ENCODE measurements at regions not wholly inside any gene's neighbourhood (a gene's known extent, or its start where the extent isn't known, plus 50 kb on each side); places are given as distances from the start of the nearest gene placed in this dataset.
"Not testable (repeated sequence)": the region's sequence is repeated elsewhere in the genome, so short reads cannot be mapped to it uniquely, and the experiment has no call there.

- Histone ChIP-seq H3F3A (ENCODE audit: insufficient read depth, low read length) (no peaks in the 10 kb centered on the region), H3K4me3 (ENCODE audit: low read length) (no peak overlapping the region), H3K36me3 (replicated peaks; ENCODE audit: insufficient read depth, low read length) (no peaks in the 10 kb centered on the region), H3K4me2 (ENCODE audit: low read depth, low read length) (no peak overlapping the region), H3K27ac (ENCODE audit: low read length) (no peak overlapping the region), H3K27me3 (replicated peaks; ENCODE audit: insufficient read depth, low read length) (no peaks in the 10 kb centered on the region), H3K9ac (ENCODE audit: low read length) (no peak overlapping the region), H3K9me3 (replicated peaks; ENCODE audit: insufficient read depth, low read length) (no peaks in the 10 kb centered on the region), H3K79me2 (ENCODE audit: low read length) (no peaks in the 10 kb centered on the region), H3K9me2 (replicated peaks; ENCODE audit: insufficient read depth, low read length) (no peaks in the 10 kb centered on the region), H3K4me1 (ENCODE audit: low read length) (no peaks in the 10 kb centered on the region), H4K20me1 (ENCODE audit: insufficient read depth, low read length) (no peaks in the 10 kb centered on the region), H2AFZ (ENCODE audit: low read length) (no peak overlapping the region)
- DNase-seq, result no peak
- TF ChIP-seq, protein P1, sequence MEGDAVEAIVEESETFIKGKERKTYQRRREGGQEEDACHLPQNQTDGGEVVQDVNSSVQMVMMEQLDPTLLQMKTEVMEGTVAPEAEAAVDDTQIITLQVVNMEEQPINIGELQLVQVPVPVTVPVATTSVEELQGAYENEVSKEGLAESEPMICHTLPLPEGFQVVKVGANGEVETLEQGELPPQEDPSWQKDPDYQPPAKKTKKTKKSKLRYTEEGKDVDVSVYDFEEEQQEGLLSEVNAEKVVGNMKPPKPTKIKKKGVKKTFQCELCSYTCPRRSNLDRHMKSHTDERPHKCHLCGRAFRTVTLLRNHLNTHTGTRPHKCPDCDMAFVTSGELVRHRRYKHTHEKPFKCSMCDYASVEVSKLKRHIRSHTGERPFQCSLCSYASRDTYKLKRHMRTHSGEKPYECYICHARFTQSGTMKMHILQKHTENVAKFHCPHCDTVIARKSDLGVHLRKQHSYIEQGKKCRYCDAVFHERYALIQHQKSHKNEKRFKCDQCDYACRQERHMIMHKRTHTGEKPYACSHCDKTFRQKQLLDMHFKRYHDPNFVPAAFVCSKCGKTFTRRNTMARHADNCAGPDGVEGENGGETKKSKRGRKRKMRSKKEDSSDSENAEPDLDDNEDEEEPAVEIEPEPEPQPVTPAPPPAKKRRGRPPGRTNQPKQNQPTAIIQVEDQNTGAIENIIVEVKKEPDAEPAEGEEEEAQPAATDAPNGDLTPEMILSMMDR (IDR thresholded peaks at IDR 0.05; ENCODE audit: low read length), result no peak
- no peak for TF ChIP-seq EZH2 (optimal IDR thresholded peaks at IDR 0.05; ENCODE audit: low read depth, low read length)
- no peak for TF ChIP-seq EZH2phosphoT487 (IDR thresholded peaks at IDR 0.05; ENCODE audit: low read length)
Observed at GRCh38 chr2:131584380-131584779, 56.7 kb downstream of the CCDC74A start.

GRCh38 chr2:131584940-131585339 is 57.3 kb downstream of the CCDC74A start:
- H3K9me3 ChIP-seq (replicated peaks; ENCODE audit: insufficient read depth, low read length), result no peaks in the 10 kb centered on the region
- no peaks in the 10 kb centered on the region for H3K4me1 ChIP-seq (ENCODE audit: low read length)
- H3K27me3 ChIP-seq (replicated peaks; ENCODE audit: insufficient read depth, low read length), result no peaks in the 10 kb centered on the region
- no peak for DNase-seq
- no peak for TF ChIP-seq EZH2phosphoT487 (IDR thresholded peaks at IDR 0.05; ENCODE audit: low read length)
- TF ChIP-seq EZH2 (optimal IDR thresholded peaks at IDR 0.05; ENCODE audit: low read depth, low read length), result no peak
- TF ChIP-seq, protein P1 (IDR thresholded peaks at IDR 0.05; ENCODE audit: low read length), result no peak
- H2AFZ ChIP-seq (ENCODE audit: low read length), result no peak overlapping the region
- H3K27ac ChIP-seq (ENCODE audit: low read length), result no peak overlapping the region
- H3K9ac ChIP-seq (ENCODE audit: low read length), result no peak overlapping the region
- no peaks in the 10 kb centered on the region for H3F3A ChIP-seq (ENCODE audit: insufficient read depth, low read length)
- no peaks in the 10 kb centered on the region for H3K79me2 ChIP-seq (ENCODE audit: low read length)
- H3K9me2 ChIP-seq (replicated peaks; ENCODE audit: insufficient read depth, low read length), result no peaks in the 10 kb centered on the region
- no peaks in the 10 kb centered on the region for H4K20me1 ChIP-seq (ENCODE audit: insufficient read depth, low read length)
- no peak overlapping the region for H3K4me2 ChIP-seq (ENCODE audit: low read depth, low read length)
- H3K36me3 ChIP-seq (replicated peaks; ENCODE audit: insufficient read depth, low read length), result no peaks in the 10 kb centered on the region
- no peak overlapping the region for H3K4me3 ChIP-seq (ENCODE audit: low read length)

GRCh38 chr2:131588152-131588873 is 60.6 kb downstream of the CCDC74A start:
- Histone ChIP-seq H3K79me2 (ENCODE audit: low read length) (no peaks in the 10 kb centered on the region), H3K4me2 (ENCODE audit: low read depth, low read length) (no peak overlapping the region), H3K9me2 (replicated peaks; ENCODE audit: insufficient read depth, low read length) (no peaks in the 10 kb centered on the region), H3K27me3 (replicated peaks; ENCODE audit: insufficient read depth, low read length) (no peaks in the 10 kb centered on the region), H3K4me3 (ENCODE audit: low read length) (no peak overlapping the region), H3F3A (ENCODE audit: insufficient read depth, low read length) (no peaks in the 10 kb centered on the region), H3K4me1 (ENCODE audit: low read length) (no peaks in the 10 kb centered on the region), H4K20me1 (ENCODE audit: insufficient read depth, low read length) (no peaks in the 10 kb centered on the region), H2AFZ (ENCODE audit: low read length) (no peak overlapping the region), H3K9me3 (replicated peaks; ENCODE audit: insufficient read depth, low read length) (no peaks in the 10 kb centered on the region), H3K9ac (ENCODE audit: low read length) (no peak overlapping the region), H3K27ac (ENCODE audit: low read length) (no peak overlapping the region), H3K36me3 (replicated peaks; ENCODE audit: insufficient read depth, low read length) (no peaks in the 10 kb centered on the region)
- DNase-seq, result no peak
- no peak for TF ChIP-seq EZH2phosphoT487 (IDR thresholded peaks at IDR 0.05; ENCODE audit: low read length)
- no peak for TF ChIP-seq EZH2 (optimal IDR thresholded peaks at IDR 0.05; ENCODE audit: low read depth, low read length)
- TF ChIP-seq, protein P1 (IDR thresholded peaks at IDR 0.05; ENCODE audit: low read length), result no peak

- not testable (repeated sequence) for H3K4me1 ChIP-seq (ENCODE audit: low read length); H3F3A ChIP-seq (ENCODE audit: insufficient read depth, low read length); H3K9ac ChIP-seq (ENCODE audit: low read length); DNase-seq; H4K20me1 ChIP-seq (ENCODE audit: insufficient read depth, low read length); H3K4me3 ChIP-seq (ENCODE audit: low read length); H3K4me2 ChIP-seq (ENCODE audit: low read depth, low read length); H2AFZ ChIP-seq (ENCODE audit: low read length); H3K79me2 ChIP-seq (ENCODE audit: low read length); H3K36me3 ChIP-seq (replicated peaks; ENCODE audit: insufficient read depth, low read length); H3K27ac ChIP-seq (ENCODE audit: low read length); H3K27me3 ChIP-seq (replicated peaks; ENCODE audit: insufficient read depth, low read length); H3K9me2 ChIP-seq (replicated peaks; ENCODE audit: insufficient read depth, low read length); H3K9me3 ChIP-seq (replicated peaks; ENCODE audit: insufficient read depth, low read length)
Observed at GRCh38 chr2:131589126-131589525, 61.4 kb downstream of the CCDC74A start.

Data from MM.1S (cell line).